ENCODE measurements at regions not wholly inside any gene's neighbourhood (a gene's known extent, or its start where the extent isn't known, plus 50 kb on each side); places are given as distances from the start of the nearest gene placed in this dataset.

DNA sequence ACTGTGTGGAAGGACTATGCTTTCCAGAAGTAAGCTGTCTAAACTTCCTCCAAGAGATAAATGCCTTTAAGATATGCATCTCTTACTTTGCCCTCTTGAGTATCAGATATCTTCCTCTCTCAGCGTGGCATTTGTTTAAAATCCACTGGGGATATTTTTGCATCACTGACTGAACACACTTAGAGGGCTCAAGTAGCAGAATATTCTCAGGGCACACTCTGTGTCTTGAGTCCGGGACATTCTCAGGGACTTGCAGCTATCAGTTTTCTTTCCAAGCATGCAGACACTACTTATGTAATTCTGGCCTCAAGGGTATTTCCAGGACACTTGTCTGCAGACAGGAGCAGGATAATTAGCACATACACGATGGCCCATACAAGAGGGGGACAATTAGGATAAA, 84.7 kb downstream of the ERCC5 start:
- no peak for DNase-seq (ENCODE audit: low read depth)
- no peak overlapping the region for H3K4me3 ChIP-seq (ENCODE audit: low read depth, low read length)
- TF ChIP-seq, protein P1, sequence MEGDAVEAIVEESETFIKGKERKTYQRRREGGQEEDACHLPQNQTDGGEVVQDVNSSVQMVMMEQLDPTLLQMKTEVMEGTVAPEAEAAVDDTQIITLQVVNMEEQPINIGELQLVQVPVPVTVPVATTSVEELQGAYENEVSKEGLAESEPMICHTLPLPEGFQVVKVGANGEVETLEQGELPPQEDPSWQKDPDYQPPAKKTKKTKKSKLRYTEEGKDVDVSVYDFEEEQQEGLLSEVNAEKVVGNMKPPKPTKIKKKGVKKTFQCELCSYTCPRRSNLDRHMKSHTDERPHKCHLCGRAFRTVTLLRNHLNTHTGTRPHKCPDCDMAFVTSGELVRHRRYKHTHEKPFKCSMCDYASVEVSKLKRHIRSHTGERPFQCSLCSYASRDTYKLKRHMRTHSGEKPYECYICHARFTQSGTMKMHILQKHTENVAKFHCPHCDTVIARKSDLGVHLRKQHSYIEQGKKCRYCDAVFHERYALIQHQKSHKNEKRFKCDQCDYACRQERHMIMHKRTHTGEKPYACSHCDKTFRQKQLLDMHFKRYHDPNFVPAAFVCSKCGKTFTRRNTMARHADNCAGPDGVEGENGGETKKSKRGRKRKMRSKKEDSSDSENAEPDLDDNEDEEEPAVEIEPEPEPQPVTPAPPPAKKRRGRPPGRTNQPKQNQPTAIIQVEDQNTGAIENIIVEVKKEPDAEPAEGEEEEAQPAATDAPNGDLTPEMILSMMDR (IDR thresholded peaks at IDR 0.05; ENCODE audit: insufficient read depth, low read depth, low read length, missing control alignments): no peak

DNA sequence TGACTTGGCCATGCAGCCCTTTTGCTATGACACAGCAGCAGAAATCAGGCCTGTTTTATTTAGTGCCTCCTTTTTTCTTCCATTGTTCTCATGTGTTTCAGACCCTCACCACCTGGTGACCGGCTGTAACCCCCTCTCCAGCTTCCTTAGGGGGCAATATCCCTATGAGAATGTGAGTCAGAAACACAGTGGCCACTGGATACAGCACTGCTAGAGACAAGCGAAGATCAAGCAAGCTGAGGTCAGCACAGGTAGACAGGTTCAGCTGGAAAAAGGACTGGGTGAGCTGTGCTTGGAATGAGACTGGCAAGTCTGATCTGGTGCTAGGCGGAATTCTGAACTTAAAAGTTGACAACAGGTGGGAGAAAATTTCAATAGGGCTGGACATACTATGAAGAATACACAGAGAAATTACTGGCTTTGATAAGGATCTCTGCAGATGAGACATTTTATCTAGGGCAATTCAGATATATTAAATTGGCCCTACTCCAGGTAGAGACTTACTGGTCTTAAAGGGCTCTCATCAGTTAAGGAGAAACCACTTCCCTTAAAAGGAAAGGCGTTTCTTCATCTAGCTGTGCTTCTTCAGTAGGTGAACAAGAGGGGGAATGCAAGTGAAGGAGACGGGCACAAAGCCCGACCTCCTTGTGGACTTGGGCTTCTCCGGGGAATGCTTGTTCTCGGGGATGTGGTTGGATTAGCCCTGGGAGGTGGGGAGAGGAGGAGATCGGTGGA, 83.3 kb downstream of the ERCC5 start:
- H3K4me3 ChIP-seq (ENCODE audit: low read depth, low read length): no peak overlapping the region
- TF ChIP-seq, protein P1 (IDR thresholded peaks at IDR 0.05; ENCODE audit: insufficient read depth, low read depth, low read length, missing control alignments): no peak
- no peak for DNase-seq (ENCODE audit: low read depth)
